ENCODE measurements at regions not wholly inside any gene's neighbourhood (a gene's known extent, or its start where the extent isn't known, plus 50 kb on each side); places are given as distances from the start of the nearest gene placed in this dataset.

DNA sequence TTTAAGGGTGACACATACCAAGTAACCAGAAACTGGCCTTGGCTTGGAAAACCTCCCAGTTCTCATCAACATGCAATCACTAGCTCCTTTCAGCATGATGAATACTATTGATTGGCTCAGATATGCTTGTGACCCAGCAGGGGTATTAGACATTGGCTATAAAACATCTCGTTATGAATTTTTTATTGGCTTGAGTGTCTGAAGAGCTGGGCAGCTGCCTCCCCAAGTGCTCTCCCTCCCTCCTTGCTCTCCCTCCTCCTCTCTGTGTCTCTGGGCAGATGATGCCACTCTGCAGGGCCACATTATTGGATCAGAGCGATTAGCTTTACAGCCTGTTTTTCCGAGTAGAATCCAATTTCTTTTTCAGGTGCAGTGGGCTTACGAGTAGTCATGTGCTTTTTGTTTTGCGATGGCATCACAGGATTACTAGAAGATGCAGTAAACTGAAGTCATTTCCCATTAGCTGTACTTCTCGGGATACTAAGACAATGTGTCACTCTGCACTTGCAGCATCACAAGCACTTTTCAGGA is 79.3 kb upstream of the ATF3 start:
- TF ChIP-seq, protein P1, sequence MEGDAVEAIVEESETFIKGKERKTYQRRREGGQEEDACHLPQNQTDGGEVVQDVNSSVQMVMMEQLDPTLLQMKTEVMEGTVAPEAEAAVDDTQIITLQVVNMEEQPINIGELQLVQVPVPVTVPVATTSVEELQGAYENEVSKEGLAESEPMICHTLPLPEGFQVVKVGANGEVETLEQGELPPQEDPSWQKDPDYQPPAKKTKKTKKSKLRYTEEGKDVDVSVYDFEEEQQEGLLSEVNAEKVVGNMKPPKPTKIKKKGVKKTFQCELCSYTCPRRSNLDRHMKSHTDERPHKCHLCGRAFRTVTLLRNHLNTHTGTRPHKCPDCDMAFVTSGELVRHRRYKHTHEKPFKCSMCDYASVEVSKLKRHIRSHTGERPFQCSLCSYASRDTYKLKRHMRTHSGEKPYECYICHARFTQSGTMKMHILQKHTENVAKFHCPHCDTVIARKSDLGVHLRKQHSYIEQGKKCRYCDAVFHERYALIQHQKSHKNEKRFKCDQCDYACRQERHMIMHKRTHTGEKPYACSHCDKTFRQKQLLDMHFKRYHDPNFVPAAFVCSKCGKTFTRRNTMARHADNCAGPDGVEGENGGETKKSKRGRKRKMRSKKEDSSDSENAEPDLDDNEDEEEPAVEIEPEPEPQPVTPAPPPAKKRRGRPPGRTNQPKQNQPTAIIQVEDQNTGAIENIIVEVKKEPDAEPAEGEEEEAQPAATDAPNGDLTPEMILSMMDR (IDR thresholded peaks at IDR 0.05), result no peak
- no peak for TF ChIP-seq POLR2A (IDR thresholded peaks at IDR 0.05)
